ENCODE measurements at regions not wholly inside any gene's neighbourhood (a gene's known extent, or its start where the extent isn't known, plus 50 kb on each side); places are given as distances from the start of the nearest gene placed in this dataset.

- in situ Hi-C loops (cut with HindIII; ENCODE audit: low sequenced_read_pairs) = no loop called here
- DNase-seq (ENCODE audit: low read depth) = peak; percentile 62
- no peak overlapping the region for H3K4me3 ChIP-seq (ENCODE audit: low read depth, low read length)
- no peak for TF ChIP-seq CTCF (IDR thresholded peaks at IDR 0.05; ENCODE audit: low read depth, low read length, missing control alignments)
These were observed 57.8 kb upstream of the PNRC1 start for GRCh38 chr6:89022798-89023197.

- DNase-seq (ENCODE audit: low read depth) = no peak
- in situ Hi-C loops (cut with HindIII; ENCODE audit: low sequenced_read_pairs) = no loop called here
- no peak for TF ChIP-seq CTCF (IDR thresholded peaks at IDR 0.05; ENCODE audit: low read depth, low read length, missing control alignments)
- H3K4me3 ChIP-seq (ENCODE audit: low read depth, low read length) = no peak overlapping the region
These were observed 58.2 kb upstream of the RNGTT start for GRCh38 chr6:89021629-89022028.

- in situ Hi-C loops (cut with HindIII; ENCODE audit: low sequenced_read_pairs) = no loop called here
- no peak overlapping the region for H3K4me3 ChIP-seq (ENCODE audit: low read depth, low read length)
- no peak for DNase-seq (ENCODE audit: low read depth)
- no peak for TF ChIP-seq CTCF (IDR thresholded peaks at IDR 0.05; ENCODE audit: low read depth, low read length, missing control alignments)
These were observed 52.6 kb upstream of the RNGTT start for GRCh38 chr6:89015971-89016370.

GRCh38 chr6:89013438-89013837, 50.0 kb upstream of the RNGTT start:
- in situ Hi-C loops (cut with HindIII; ENCODE audit: low sequenced_read_pairs) = no loop called here
- no peak for DNase-seq (ENCODE audit: low read depth)
- no peak overlapping the region for H3K4me3 ChIP-seq (ENCODE audit: low read depth, low read length)
- TF ChIP-seq CTCF (IDR thresholded peaks at IDR 0.05; ENCODE audit: low read depth, low read length, missing control alignments) = no peak

Data from astrocyte of the cerebellum (primary cell).